ENCODE measurements at regions not wholly inside any gene's neighbourhood (a gene's known extent, or its start where the extent isn't known, plus 50 kb on each side); places are given as distances from the start of the nearest gene placed in this dataset.

GRCh38 chr12:127065595-127065994, 1201.4 kb upstream of the TMEM132C start:
- no peak for DNase-seq (ENCODE audit: low read depth in 2 of 2)

GRCh38 chr12:127070515-127071157, 1196.3 kb upstream of the TMEM132C start:
- no peak for DNase-seq (ENCODE audit: low read depth in 2 of 2)

- no peak for DNase-seq (ENCODE audit: low read depth in 2 of 2)
These were observed 1192.8 kb upstream of the TMEM132C start for GRCh38 chr12:127074161-127074560.

- DNase-seq (ENCODE audit: low read depth in 2 of 2): no peak
These were observed 1191.0 kb upstream of the TMEM132C start for GRCh38 chr12:127075981-127076380.

GRCh38 chr12:127077262-127078045, 1189.5 kb upstream of the TMEM132C start:
- DNase-seq (ENCODE audit: low read depth in 2 of 2): no peak

- DNase-seq (ENCODE audit: low read depth in 2 of 2): no peak
These were observed 1188.2 kb upstream of the TMEM132C start for GRCh38 chr12:127078577-127079350.

GRCh38 chr12:127079636-127080035, 1187.3 kb upstream of the TMEM132C start:
- no peak for DNase-seq (ENCODE audit: low read depth in 2 of 2)

GRCh38 chr12:127081058-127081457, 1185.9 kb upstream of the TMEM132C start:
- no peak for DNase-seq (ENCODE audit: low read depth in 2 of 2)

GRCh38 chr12:127083008-127083949, 1183.7 kb upstream of the TMEM132C start:
- DNase-seq (ENCODE audit: low read depth in 2 of 2): peak in 1 of 2 donors; percentile 1

GRCh38 chr12:127101076-127101475, 1165.9 kb upstream of the TMEM132C start:
- no peak for DNase-seq (ENCODE audit: low read depth in 2 of 2)

- DNase-seq (ENCODE audit: low read depth in 2 of 2): no peak
These were observed 1160.9 kb upstream of the TMEM132C start for GRCh38 chr12:127106041-127106440.

GRCh38 chr12:127106697-127107096, 1160.3 kb upstream of the TMEM132C start:
- DNase-seq (ENCODE audit: low read depth in 2 of 2): no peak

GRCh38 chr12:127107744-127108143, 1159.2 kb upstream of the TMEM132C start:
- no peak for DNase-seq (ENCODE audit: low read depth in 2 of 2)

- peak in 1 of 2 donors; percentile 4 for DNase-seq (ENCODE audit: low read depth in 2 of 2)
These were observed 1158.4 kb upstream of the TMEM132C start for GRCh38 chr12:127108360-127109215.

GRCh38 chr12:127113945-127114344, 1153.0 kb upstream of the TMEM132C start:
- no peak for DNase-seq (ENCODE audit: low read depth in 2 of 2)

GRCh38 chr12:127115468-127116035, 1151.4 kb upstream of the TMEM132C start:
- no peak for DNase-seq (ENCODE audit: low read depth in 2 of 2)

GRCh38 chr12:127118251-127118650, 1148.7 kb upstream of the TMEM132C start:
- no peak for DNase-seq (ENCODE audit: low read depth in 2 of 2)

GRCh38 chr12:127119600-127120140, 1147.3 kb upstream of the TMEM132C start:
- no peak for DNase-seq (ENCODE audit: low read depth in 2 of 2)

GRCh38 chr12:127120851-127121250, 1146.1 kb upstream of the TMEM132C start:
- no peak for DNase-seq (ENCODE audit: low read depth in 2 of 2)
